ENCODE measurements at regions not wholly inside any gene's neighbourhood (a gene's known extent, or its start where the extent isn't known, plus 50 kb on each side); places are given as distances from the start of the nearest gene placed in this dataset.

- ATAC-seq: peak; percentile 78 to 86
Measured at GRCh38 chr10:3689871-3690510, 95.0 kb downstream of the KLF6 start.

- ATAC-seq: no peak
Measured at GRCh38 chr10:3687510-3688081, 97.4 kb downstream of the KLF6 start.

- ATAC-seq: no peak
Measured at GRCh38 chr10:3685384-3685783, 99.6 kb downstream of the KLF6 start.

GRCh38 chr10:3684891-3685290 is 100.1 kb downstream of the KLF6 start:
- ATAC-seq: peak in 1 of 2 donors; percentile 15

GRCh38 chr10:3683560-3683959 is 101.4 kb downstream of the KLF6 start:
- peak; percentile 69 to 70 for ATAC-seq

- ATAC-seq: no peak
Measured at GRCh38 chr10:3682745-3683144, 102.3 kb downstream of the KLF6 start.

- ATAC-seq: no peak
Measured at GRCh38 chr10:3681642-3682554, 103.1 kb downstream of the KLF6 start.

GRCh38 chr10:3679950-3680629 is 104.9 kb downstream of the KLF6 start:
- ATAC-seq: no peak

- no peak for ATAC-seq
Measured at GRCh38 chr10:3678629-3679227, 106.3 kb downstream of the KLF6 start.

GRCh38 chr10:3676564-3676963 is 108.4 kb downstream of the KLF6 start:
- ATAC-seq: no peak

GRCh38 chr10:3672220-3672619 is 112.8 kb downstream of the KLF6 start:
- ATAC-seq: no peak

- ATAC-seq: no peak
Measured at GRCh38 chr10:3671386-3671955, 113.5 kb downstream of the KLF6 start.

- ATAC-seq: peak; percentile 54 to 61
Measured at GRCh38 chr10:3668966-3669330, 116.1 kb downstream of the KLF6 start.

GRCh38 chr10:3668276-3668965 is 116.6 kb downstream of the KLF6 start:
- ATAC-seq: peak; percentile 88 to 89

- peak in 1 of 2 donors; percentile 50 for ATAC-seq
Measured at GRCh38 chr10:3666525-3667302, 118.3 kb downstream of the KLF6 start.

GRCh38 chr10:3665316-3665908 is 119.6 kb downstream of the KLF6 start:
- ATAC-seq: no peak

- ATAC-seq: no peak
Measured at GRCh38 chr10:3662775-3663174, 122.2 kb downstream of the KLF6 start.

- no peak for ATAC-seq
Measured at GRCh38 chr10:3661271-3661670, 123.7 kb downstream of the KLF6 start.

GRCh38 chr10:3660753-3661152 is 124.3 kb downstream of the KLF6 start:
- no peak for ATAC-seq

- ATAC-seq: no peak
Measured at GRCh38 chr10:3659203-3659917, 125.6 kb downstream of the KLF6 start.
